Mesenchymal stem cell (in vitro differentiated cells and primary cell): ENCODE measurements at regions not wholly inside any gene's neighbourhood (a gene's known extent, or its start where the extent isn't known, plus 50 kb on each side); places are given as distances from the start of the nearest gene placed in this dataset.

ENCODE experiments used
- DNase-seq: peaks from one replicate; pipeline ENCODE4 v3.0.0-alpha.2; 2013
- H2AFZ ChIP-seq: one replicate; pipeline ENCODE4 v1.6.1; 2013; ENCODE audit warnings: low read depth, mild to moderate bottlenecking, control low read depth, inconsistent platforms, low read length, moderate library complexity
- H2AK5ac ChIP-seq: 2 replicates; pipeline ENCODE4 v1.6.1; 2013; ENCODE audit warnings: low read length, moderate library complexity, mild to moderate bottlenecking, inconsistent platforms; ENCODE audit not compliant: severe bottlenecking
- H2BK120ac ChIP-seq: one replicate; pipeline ENCODE4 v1.6.1; 2013; ENCODE audit warnings: low read depth, mild to moderate bottlenecking, inconsistent platforms, low read length, moderate library complexity
- H2BK12ac ChIP-seq, 2 experiments: one replicate each; pipeline ENCODE4 v1.6.1; 2013; ENCODE audit warnings: inconsistent platforms in 2 of 2, low read length in 2 of 2, mild to moderate bottlenecking in 2 of 2, moderate library complexity in 2 of 2, control low read depth in 1 of 2
- H2BK15ac ChIP-seq: one replicate; pipeline ENCODE4 v1.6.1; 2013; ENCODE audit warnings: mild to moderate bottlenecking, low read depth, inconsistent platforms; ENCODE audit not compliant: poor library complexity, severe bottlenecking
- H2BK5ac ChIP-seq: 2 replicates; pipeline ENCODE4 v1.6.1; 2013; ENCODE audit warnings: low read depth, mild to moderate bottlenecking, low read length, control low read depth, inconsistent platforms; ENCODE audit not compliant: poor library complexity, severe bottlenecking
- H3K14ac ChIP-seq, 2 experiments: one replicate each; pipeline ENCODE4 v1.6.1; 2013; ENCODE audit warnings: inconsistent platforms in 2 of 2, low read length in 2 of 2, control low read depth in 1 of 2, mild to moderate bottlenecking in 1 of 2, moderate library complexity in 1 of 2
- H3K18ac ChIP-seq, 2 experiments: one replicate each; pipeline ENCODE4 v1.6.1; 2013; ENCODE audit warnings: inconsistent platforms in 2 of 2, low read length in 2 of 2, control low read depth in 1 of 2, low read depth in 1 of 2, mild to moderate bottlenecking in 1 of 2
- H3K23ac ChIP-seq, 2 experiments: one replicate each; pipeline ENCODE4 v1.6.1; 2013; ENCODE audit warnings: inconsistent platforms in 2 of 2, low read length in 2 of 2, mild to moderate bottlenecking in 2 of 2, moderate library complexity in 2 of 2, control low read depth in 1 of 2
- H3K27ac ChIP-seq: 2 replicates; pipeline ENCODE4 v1.5.1; 2013; ENCODE audit warnings: mild to moderate bottlenecking, moderate library complexity, low read length, control low read depth, inconsistent platforms; ENCODE audit not compliant: poor library complexity, severe bottlenecking
- H3K27me3 ChIP-seq, 2 experiments: 2 replicates each; pipeline versions ENCODE4 v1.6.1 to v1.7.0; 2013; ENCODE audit warnings: low read length in 2 of 2, mild to moderate bottlenecking in 2 of 2, moderate library complexity in 2 of 2, control low read depth in 1 of 2, inconsistent platforms in 1 of 2; ENCODE audit not compliant: control insufficient read depth in 1 of 2, insufficient read depth in 1 of 2
- H3K36me3 ChIP-seq, 2 experiments: 2 replicates each; pipeline versions ENCODE4 v1.6.1 to v1.7.0; 2013; ENCODE audit warnings: low read length in 2 of 2, control low read depth in 1 of 2, inconsistent platforms in 1 of 2, low read depth in 1 of 2, mild to moderate bottlenecking in 1 of 2; ENCODE audit not compliant: insufficient read depth in 2 of 2, control insufficient read depth in 1 of 2
- H3K4ac ChIP-seq, 2 experiments: one replicate each; pipeline ENCODE4 v1.6.1; 2013; ENCODE audit warnings: inconsistent platforms in 2 of 2, low read length in 2 of 2, mild to moderate bottlenecking in 2 of 2, moderate library complexity in 2 of 2, control low read depth in 1 of 2, low read depth in 1 of 2
- H3K4me1 ChIP-seq: 2 replicates; pipeline ENCODE4 v1.6.1; 2013; ENCODE audit warnings: low read depth, low read length, control low read depth; ENCODE audit not compliant: control insufficient read depth, insufficient read depth
- H3K4me2 ChIP-seq: 2 replicates; pipeline ENCODE4 v1.6.1; 2013; ENCODE audit warnings: low read length, mild to moderate bottlenecking, inconsistent platforms; ENCODE audit not compliant: poor library complexity, severe bottlenecking
- H3K4me3 ChIP-seq, 2 experiments: 2 replicates each; pipeline versions ENCODE4 v1.5.1 to v1.7.0; 2013; ENCODE audit warnings: low read length in 2 of 2, mild to moderate bottlenecking in 2 of 2, control low read depth in 1 of 2, low read depth in 1 of 2; ENCODE audit not compliant: insufficient read depth in 1 of 2
- H3K79me1 ChIP-seq: replicated peaks from 2 replicates; pipeline ENCODE4 v1.6.1; 2013; ENCODE audit warnings: mild to moderate bottlenecking, control low read depth, low read length, inconsistent platforms; ENCODE audit not compliant: poor library complexity, severe bottlenecking
- H3K9ac ChIP-seq: 2 replicates; pipeline ENCODE4 v1.7.0; 2013; ENCODE audit warnings: mild to moderate bottlenecking, low read length, moderate library complexity
- H3K9me3 ChIP-seq: 2 replicates; pipeline ENCODE4 v1.7.0; 2013; ENCODE audit warnings: mild to moderate bottlenecking, low read length; ENCODE audit not compliant: control insufficient read depth
- H4K8ac ChIP-seq: one replicate; pipeline ENCODE4 v1.6.1; 2013; ENCODE audit warnings: inconsistent platforms, mild to moderate bottlenecking, low read length, moderate library complexity
- H4K91ac ChIP-seq: one replicate; pipeline ENCODE4 v1.6.1; 2013; ENCODE audit warnings: mild to moderate bottlenecking, low read length, inconsistent platforms
- WGBS: methylation state at CpG from one replicate; pipeline ENCODE4 v1.1.7; 2013; ENCODE audit warnings: mixed read lengths; 5-methylcytosine and 5-hydroxymethylcytosine counted together

GRCh38 chrX:69277369-69277990 is 112.2 kb upstream of the PJA1 start:
- no peaks in the 10 kb centered on the region for H3K36me3 ChIP-seq
- WGBS = 84% methylated on average over 8 of the region's 9 CpGs
- no peak overlapping the region for H4K8ac ChIP-seq
- H3K27me3 ChIP-seq = peaks cover 17 to 92% of the 10 kb centered on the region in 2 experiments
- H3K4ac ChIP-seq = no peak overlapping the region
- no peak overlapping the region for H3K23ac ChIP-seq
- no peak overlapping the region for H3K9ac ChIP-seq
- no peak overlapping the region for H2BK15ac ChIP-seq
- H3K4me1 ChIP-seq = no peaks in the 10 kb centered on the region
- H3K18ac ChIP-seq = no peak overlapping the region
- H2AFZ ChIP-seq = no peak overlapping the region
- no peak overlapping the region for H2AK5ac ChIP-seq
- peaks cover 7% of the 10 kb centered on the region for H3K9me3 ChIP-seq
- no peak overlapping the region for H3K4me2 ChIP-seq
- H2BK12ac ChIP-seq = no peak overlapping the region
- no peak overlapping the region for H3K14ac ChIP-seq
- DNase-seq = no peak
- H2BK120ac ChIP-seq = no peak overlapping the region
- H3K27ac ChIP-seq = no peak overlapping the region
- H4K91ac ChIP-seq = no peak overlapping the region
- no peak overlapping the region for H3K4me3 ChIP-seq
- no peaks in the 10 kb centered on the region for H3K79me1 ChIP-seq
- H2BK5ac ChIP-seq = no peak overlapping the region

GRCh38 chrX:69268611-69269010 is 103.4 kb upstream of the PJA1 start:
- Histone ChIP-seq H3K9me3 (no peaks in the 10 kb centered on the region), H3K4me3 (no peak overlapping the region), H3K4me2 (no peak overlapping the region), H3K18ac (no peak overlapping the region), H3K27me3 (peaks cover 9 to 67% of the 10 kb centered on the region in 2 experiments), H2AFZ (no peak overlapping the region), H3K4me1 (no peaks in the 10 kb centered on the region), H2BK120ac (no peak overlapping the region), H3K9ac (no peak overlapping the region), H3K23ac (no peak overlapping the region), H4K8ac (no peak overlapping the region), H2BK12ac (no peak overlapping the region), H3K14ac (no peak overlapping the region), H2AK5ac (no peak overlapping the region), H4K91ac (no peak overlapping the region), H3K27ac (no peak overlapping the region), H3K79me1 (no peaks in the 10 kb centered on the region), H2BK5ac (no peak overlapping the region), H2BK15ac (no peak overlapping the region), H3K36me3 (no peaks in the 10 kb centered on the region), H3K4ac (no peak overlapping the region)
- 71% methylated on average over 1 of the region's 1 CpG for WGBS
- DNase-seq = no peak

- no peak overlapping the region for H3K4ac ChIP-seq
- no peak overlapping the region for H3K18ac ChIP-seq
- no peak overlapping the region for H3K14ac ChIP-seq
- H3K4me1 ChIP-seq = no peaks in the 10 kb centered on the region
- WGBS = 16% methylated on average over 12 of the region's 13 CpGs
- no peak overlapping the region for H2BK15ac ChIP-seq
- DNase-seq = no peak
- no peaks in the 10 kb centered on the region for H3K79me1 ChIP-seq
- no peak overlapping the region for H2BK120ac ChIP-seq
- no peak overlapping the region for H3K23ac ChIP-seq
- no peak overlapping the region for H3K4me2 ChIP-seq
- no peak overlapping the region for H2BK5ac ChIP-seq
- no peak overlapping the region for H2AFZ ChIP-seq
- no peak overlapping the region for H4K91ac ChIP-seq
- H2BK12ac ChIP-seq = no peak overlapping the region
- H3K4me3 ChIP-seq = no peak overlapping the region
- no peaks in the 10 kb centered on the region for H3K36me3 ChIP-seq
- H3K27ac ChIP-seq = no peak overlapping the region
- no peaks in the 10 kb centered on the region for H3K9me3 ChIP-seq
- no peak overlapping the region for H2AK5ac ChIP-seq
- H3K9ac ChIP-seq = no peak overlapping the region
- no peak overlapping the region for H4K8ac ChIP-seq
- peaks cover 17 to 71% of the 10 kb centered on the region in 2 experiments for H3K27me3 ChIP-seq
Observed at GRCh38 chrX:69264158-69264581, 98.9 kb upstream of the PJA1 start.

GRCh38 chrX:69263251-69263820 is 98.1 kb upstream of the PJA1 start:
- H3K4ac ChIP-seq = no peak overlapping the region
- no peak overlapping the region for H2AFZ ChIP-seq
- H2BK5ac ChIP-seq = no peak overlapping the region
- H4K91ac ChIP-seq = no peak overlapping the region
- no peak overlapping the region for H3K4me3 ChIP-seq
- no peak overlapping the region for H3K27ac ChIP-seq
- H2AK5ac ChIP-seq = no peak overlapping the region
- H3K9ac ChIP-seq = no peak overlapping the region
- H3K4me2 ChIP-seq = no peak overlapping the region
- H3K79me1 ChIP-seq = no peaks in the 10 kb centered on the region
- H3K4me1 ChIP-seq = no peaks in the 10 kb centered on the region
- H2BK12ac ChIP-seq = no peak overlapping the region
- DNase-seq = no peak
- 5% methylated on average over 2 of the region's 3 CpGs for WGBS
- no peak overlapping the region for H3K14ac ChIP-seq
- H2BK120ac ChIP-seq = no peak overlapping the region
- no peak overlapping the region for H4K8ac ChIP-seq
- no peaks in the 10 kb centered on the region for H3K36me3 ChIP-seq
- no peak overlapping the region for H2BK15ac ChIP-seq
- H3K23ac ChIP-seq = no peak overlapping the region
- no peak overlapping the region for H3K18ac ChIP-seq
- H3K27me3 ChIP-seq = peaks cover 17 to 72% of the 10 kb centered on the region in 2 experiments
- H3K9me3 ChIP-seq = no peaks in the 10 kb centered on the region
